Uterus (tissue), 2 donors: ENCODE measurements at regions not wholly inside any gene's neighbourhood (a gene's known extent, or its start where the extent isn't known, plus 50 kb on each side); places are given as distances from the start of the nearest gene placed in this dataset.

Experiments used
- CTCF ChIP-seq, 4 experiments: fragments of 200-600 bp in 2 of 4; fragments of 450-650 bp in 2 of 4; sonication (generic) in 2 of 4; IDR thresholded peaks; one replicate each; pipeline ENCODE4 v1.5.1; 2016 to 2019; ENCODE audit warnings: antibody characterized with exemption in 4 of 4, mild to moderate bottlenecking in 2 of 4, moderate library complexity in 1 of 4
- POLR2A ChIP-seq, 2 donors: fragments of 450-650 bp; IDR thresholded peaks; one replicate each; pipeline ENCODE4 v1.6.1; 2016; ENCODE audit warnings: antibody characterized with exemption in 2 of 2, mild to moderate bottlenecking in 1 of 2, moderate library complexity in 1 of 2

- TF ChIP-seq POLR2A (IDR thresholded peaks at IDR 0.05) (no peak), CTCF (IDR thresholded peaks at IDR 0.05) (no peak)
Observed at GRCh38 chr13:39209731-39210531, 171.7 kb downstream of the NHLRC3 start.
